DMS114 treated with DMSO at 0.1 percent for 48 hours (cell line): ENCODE measurements at regions not wholly inside any gene's neighbourhood (a gene's known extent, or its start where the extent isn't known, plus 50 kb on each side); places are given as distances from the start of the nearest gene placed in this dataset.
"Not testable (repeated sequence)": the region's sequence is repeated elsewhere in the genome, so short reads cannot be mapped to it uniquely, and the experiment has no call there.

Experiments used
- DNase-seq: peaks from one replicate; lab custom pipeline; 2025; ENCODE audit not compliant: unreplicated experiment; lab: John Stamatoyannopoulos, UW

- DNase-seq: no peak
Observed at GRCh38 chr6:145075425-145075824, 659.9 kb downstream of the EPM2A start.

GRCh38 chr6:145076115-145076841 is 659.0 kb downstream of the EPM2A start:
- no peak for DNase-seq

- no peak for DNase-seq
Observed at GRCh38 chr6:145077382-145077781, 657.9 kb downstream of the EPM2A start.

GRCh38 chr6:145080651-145081050 is 654.7 kb downstream of the EPM2A start:
- no peak for DNase-seq

- DNase-seq: no peak
Observed at GRCh38 chr6:145081677-145082076, 653.6 kb downstream of the EPM2A start.

- DNase-seq: no peak
Observed at GRCh38 chr6:145082359-145082758, 653.0 kb downstream of the EPM2A start.

GRCh38 chr6:145086197-145086596 is 649.1 kb downstream of the EPM2A start:
- no peak for DNase-seq

GRCh38 chr6:145087034-145087433 is 648.3 kb downstream of the EPM2A start:
- DNase-seq: no peak

- DNase-seq: no peak
Observed at GRCh38 chr6:145090801-145091585, 644.3 kb downstream of the EPM2A start.

GRCh38 chr6:145091586-145092142 is 643.7 kb downstream of the EPM2A start:
- DNase-seq: no peak

- no peak for DNase-seq
Observed at GRCh38 chr6:145092554-145092953, 642.8 kb downstream of the EPM2A start.

- DNase-seq: no peak
Observed at GRCh38 chr6:145093226-145093625, 642.1 kb downstream of the EPM2A start.

GRCh38 chr6:145096846-145097245 is 638.5 kb downstream of the EPM2A start:
- DNase-seq: no peak

- not testable (repeated sequence) for DNase-seq
Observed at GRCh38 chr6:145098127-145098526, 637.2 kb downstream of the EPM2A start.

GRCh38 chr6:145099713-145100112 is 635.6 kb downstream of the EPM2A start:
- no peak for DNase-seq

GRCh38 chr6:145110109-145110508 is 625.2 kb downstream of the EPM2A start:
- DNase-seq: no peak

- DNase-seq: not testable (repeated sequence)
Observed at GRCh38 chr6:145111407-145111806, 623.9 kb downstream of the EPM2A start.

- no peak for DNase-seq
Observed at GRCh38 chr6:145112711-145113148, 622.6 kb downstream of the EPM2A start.

GRCh38 chr6:145115638-145116037 is 619.7 kb downstream of the EPM2A start:
- no peak for DNase-seq

GRCh38 chr6:145116591-145117178 is 618.6 kb downstream of the EPM2A start:
- no peak for DNase-seq

GRCh38 chr6:145118224-145118623 is 617.1 kb downstream of the EPM2A start:
- DNase-seq: no peak

GRCh38 chr6:145119081-145119480 is 616.2 kb downstream of the EPM2A start:
- DNase-seq: no peak
